ENCODE measurements at regions not wholly inside any gene's neighbourhood (a gene's known extent, or its start where the extent isn't known, plus 50 kb on each side); places are given as distances from the start of the nearest gene placed in this dataset.

DNA sequence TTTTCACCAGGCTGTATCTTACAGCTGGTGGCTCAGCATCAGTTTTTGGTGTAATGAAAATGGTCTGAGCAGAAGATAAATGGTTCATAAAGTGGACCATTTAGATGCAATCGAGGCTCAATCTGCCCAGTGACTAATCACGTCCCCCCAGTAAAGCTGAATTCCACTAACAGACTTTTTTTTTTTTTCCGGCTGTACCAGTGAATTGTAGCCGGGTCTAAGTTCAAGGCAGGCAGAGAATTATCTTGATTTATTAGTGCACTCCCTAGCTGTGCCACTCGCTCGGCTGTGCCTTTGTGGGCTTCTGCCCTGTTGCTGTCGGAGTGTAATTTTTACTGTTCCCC is 215.1 kb upstream of the POU3F3 start:
- H3K27me3 ChIP-seq (replicated peaks; ENCODE audit: insufficient read depth) = no peaks in the 10 kb centered on the region
- no peaks in the 10 kb centered on the region for H3K79me2 ChIP-seq (ENCODE audit: insufficient read depth)
- no peaks in the 10 kb centered on the region for H3K9me2 ChIP-seq (ENCODE audit: insufficient read depth)
- H3K4me2 ChIP-seq (ENCODE audit: unreplicated experiment) = no peak overlapping the region
- WGBS, 2 experiments (ENCODE audit: low coverage in 1 of 2, low lambda C conversion rate in 2 of 2, missing lambda C conversion rate in 2 of 2) = 30 to 31% methylated on average over 7 of the region's 7 CpGs
- TF ChIP-seq EZH2 (IDR thresholded peaks at IDR 0.05; ENCODE audit: insufficient read depth, poor library complexity, severe bottlenecking) (no peak), EZH2phosphoT487 (IDR thresholded peaks at IDR 0.05; ENCODE audit: insufficient read depth, low read depth) (no peak)
- H3K4me3 ChIP-seq = no peak overlapping the region
- no peaks in the 10 kb centered on the region for H3F3A ChIP-seq (ENCODE audit: insufficient read depth)
- no peak overlapping the region for H3K9ac ChIP-seq
- no peaks in the 10 kb centered on the region for H3K9me3 ChIP-seq (ENCODE audit: low read depth)
- in situ Hi-C loops (cut with MboI) = no loop called here
- H3K4me1 ChIP-seq (ENCODE audit: insufficient read depth) = no peaks in the 10 kb centered on the region
- no peak for DNase-seq
- H3K36me3 ChIP-seq (ENCODE audit: low read depth) = no peaks in the 10 kb centered on the region
- no peak overlapping the region for H3K27ac ChIP-seq
- no peaks in the 10 kb centered on the region for H4K20me1 ChIP-seq (ENCODE audit: insufficient read depth)
- H2AFZ ChIP-seq = no peak overlapping the region

DNA sequence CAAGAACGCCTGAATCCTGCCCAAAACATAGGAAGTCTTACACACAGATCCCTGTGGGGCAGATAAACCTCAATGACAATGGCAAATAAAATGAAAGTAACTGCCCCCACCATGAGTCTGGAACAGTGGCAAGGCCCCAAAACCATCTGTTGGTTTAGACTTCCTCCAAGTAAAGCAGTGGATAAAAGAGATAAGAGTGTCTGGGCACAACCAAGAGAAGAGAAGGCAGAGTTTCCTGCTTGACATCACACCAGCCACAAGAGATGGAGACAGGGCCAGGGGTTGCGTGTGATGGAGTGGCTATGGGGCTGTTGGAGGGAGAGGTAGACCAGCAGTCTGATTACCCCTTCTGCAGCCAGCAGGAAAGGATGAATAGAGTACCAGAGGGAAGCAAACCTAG is 212.1 kb upstream of the POU3F3 start:
- H3K9me2 ChIP-seq (ENCODE audit: insufficient read depth) = no peaks in the 10 kb centered on the region
- no peaks in the 10 kb centered on the region for H3K27me3 ChIP-seq (replicated peaks; ENCODE audit: insufficient read depth)
- H3K9ac ChIP-seq = no peak overlapping the region
- TF ChIP-seq EZH2 (IDR thresholded peaks at IDR 0.05; ENCODE audit: insufficient read depth, poor library complexity, severe bottlenecking) (no peak), EZH2phosphoT487 (IDR thresholded peaks at IDR 0.05; ENCODE audit: insufficient read depth, low read depth) (no peak)
- no peaks in the 10 kb centered on the region for H3K9me3 ChIP-seq (ENCODE audit: low read depth)
- H3K4me1 ChIP-seq (ENCODE audit: insufficient read depth) = no peaks in the 10 kb centered on the region
- no peak overlapping the region for H2AFZ ChIP-seq
- no peak for DNase-seq
- H3K27ac ChIP-seq = no peak overlapping the region
- H3F3A ChIP-seq (ENCODE audit: insufficient read depth) = no peaks in the 10 kb centered on the region
- no peaks in the 10 kb centered on the region for H4K20me1 ChIP-seq (ENCODE audit: insufficient read depth)
- 10 to 30% methylated on average over 2 of the region's 2 CpGs for whole genome bisulfite sequencing, 2 experiments (ENCODE audit: low coverage in 1 of 2, low lambda C conversion rate in 2 of 2, missing lambda C conversion rate in 2 of 2)
- in situ Hi-C loops (cut with MboI) = no loop called here
- no peak overlapping the region for H3K4me2 ChIP-seq (ENCODE audit: unreplicated experiment)
- H3K4me3 ChIP-seq = no peak overlapping the region
- H3K36me3 ChIP-seq (ENCODE audit: low read depth) = no peaks in the 10 kb centered on the region
- no peaks in the 10 kb centered on the region for H3K79me2 ChIP-seq (ENCODE audit: insufficient read depth)

DNA sequence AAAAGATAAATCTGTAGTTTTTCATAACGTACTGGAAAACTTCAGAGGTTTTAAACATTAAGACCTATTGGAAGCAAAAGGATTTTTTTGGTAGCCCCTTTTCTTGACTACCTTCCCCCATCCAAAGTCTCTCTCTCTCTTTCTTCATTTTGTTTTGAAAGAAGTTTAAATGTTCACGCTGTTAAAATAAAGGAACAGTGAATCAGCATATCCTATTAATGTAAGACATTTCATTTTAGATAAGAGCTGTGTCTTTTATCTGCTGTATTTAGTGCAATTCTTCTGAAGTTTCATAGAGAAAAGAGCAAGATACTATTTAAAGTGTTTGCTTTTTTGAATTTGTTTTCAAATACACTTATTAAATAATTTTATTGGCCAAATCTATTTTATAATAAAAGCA is 205.5 kb upstream of the POU3F3 start:
- in situ Hi-C loops (cut with MboI) = no loop called here
- H3K27ac ChIP-seq = no peak overlapping the region
- no peak overlapping the region for H3K9ac ChIP-seq
- TF ChIP-seq EZH2phosphoT487 (IDR thresholded peaks at IDR 0.05; ENCODE audit: insufficient read depth, low read depth) (no peak), EZH2 (IDR thresholded peaks at IDR 0.05; ENCODE audit: insufficient read depth, poor library complexity, severe bottlenecking) (no peak)
- no peaks in the 10 kb centered on the region for H3K4me1 ChIP-seq (ENCODE audit: insufficient read depth)
- H3K4me2 ChIP-seq (ENCODE audit: unreplicated experiment) = no peak overlapping the region
- no peaks in the 10 kb centered on the region for H3F3A ChIP-seq (ENCODE audit: insufficient read depth)
- H2AFZ ChIP-seq = no peak overlapping the region
- no peak for DNase-seq
- no peaks in the 10 kb centered on the region for H3K9me3 ChIP-seq (ENCODE audit: low read depth)
- WGBS, 2 experiments (ENCODE audit: low coverage in 1 of 2, low lambda C conversion rate in 2 of 2, missing lambda C conversion rate in 2 of 2) = 23 to 27% methylated on average over 2 of the region's 2 CpGs
- H3K9me2 ChIP-seq (ENCODE audit: insufficient read depth) = no peaks in the 10 kb centered on the region
- H3K4me3 ChIP-seq = no peak overlapping the region
- no peaks in the 10 kb centered on the region for H3K27me3 ChIP-seq (replicated peaks; ENCODE audit: insufficient read depth)
- no peaks in the 10 kb centered on the region for H4K20me1 ChIP-seq (ENCODE audit: insufficient read depth)
- no peaks in the 10 kb centered on the region for H3K36me3 ChIP-seq (ENCODE audit: low read depth)
- no peaks in the 10 kb centered on the region for H3K79me2 ChIP-seq (ENCODE audit: insufficient read depth)

DNA sequence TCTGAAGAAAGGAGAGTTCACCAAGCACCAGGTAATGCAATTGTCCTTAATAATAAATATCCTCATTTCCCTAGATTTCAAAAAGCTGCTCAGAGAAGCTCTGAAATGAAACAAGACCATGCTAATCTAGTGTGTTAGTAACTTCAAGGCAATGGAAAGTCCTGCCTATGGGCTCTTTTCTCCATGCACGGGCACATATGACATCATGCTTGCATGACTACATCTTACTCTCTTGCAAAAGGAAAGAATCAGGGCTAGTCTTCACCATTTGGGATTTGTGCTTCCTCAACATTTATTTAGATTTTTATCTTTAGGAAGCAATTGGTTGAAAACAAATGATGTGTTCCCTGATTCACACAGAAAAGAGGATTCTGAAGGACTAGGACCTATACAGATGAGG is 204.0 kb upstream of the POU3F3 start:
- no peak for TF ChIP-seq EZH2 (IDR thresholded peaks at IDR 0.05; ENCODE audit: insufficient read depth, poor library complexity, severe bottlenecking)
- Histone ChIP-seq H4K20me1 (ENCODE audit: insufficient read depth) (no peaks in the 10 kb centered on the region), H3K36me3 (ENCODE audit: low read depth) (no peaks in the 10 kb centered on the region), H3K4me3 (no peak overlapping the region), H3K9me2 (ENCODE audit: insufficient read depth) (no peaks in the 10 kb centered on the region), H3F3A (ENCODE audit: insufficient read depth) (no peaks in the 10 kb centered on the region), H3K9ac (no peak overlapping the region), H2AFZ (no peak overlapping the region), H3K9me3 (ENCODE audit: low read depth) (no peaks in the 10 kb centered on the region), H3K4me1 (ENCODE audit: insufficient read depth) (no peaks in the 10 kb centered on the region), H3K4me2 (ENCODE audit: unreplicated experiment) (no peak overlapping the region), H3K79me2 (ENCODE audit: insufficient read depth) (no peaks in the 10 kb centered on the region), H3K27ac (no peak overlapping the region), H3K27me3 (replicated peaks; ENCODE audit: insufficient read depth) (no peaks in the 10 kb centered on the region)
- in situ Hi-C loops (cut with MboI) = no loop called here
- WGBS, 2 experiments (ENCODE audit: low coverage in 1 of 2, low lambda C conversion rate in 2 of 2, missing lambda C conversion rate in 2 of 2) = 33 to 34% methylated on average over 1 of the region's 1 CpG
- no peak for DNase-seq

DNA sequence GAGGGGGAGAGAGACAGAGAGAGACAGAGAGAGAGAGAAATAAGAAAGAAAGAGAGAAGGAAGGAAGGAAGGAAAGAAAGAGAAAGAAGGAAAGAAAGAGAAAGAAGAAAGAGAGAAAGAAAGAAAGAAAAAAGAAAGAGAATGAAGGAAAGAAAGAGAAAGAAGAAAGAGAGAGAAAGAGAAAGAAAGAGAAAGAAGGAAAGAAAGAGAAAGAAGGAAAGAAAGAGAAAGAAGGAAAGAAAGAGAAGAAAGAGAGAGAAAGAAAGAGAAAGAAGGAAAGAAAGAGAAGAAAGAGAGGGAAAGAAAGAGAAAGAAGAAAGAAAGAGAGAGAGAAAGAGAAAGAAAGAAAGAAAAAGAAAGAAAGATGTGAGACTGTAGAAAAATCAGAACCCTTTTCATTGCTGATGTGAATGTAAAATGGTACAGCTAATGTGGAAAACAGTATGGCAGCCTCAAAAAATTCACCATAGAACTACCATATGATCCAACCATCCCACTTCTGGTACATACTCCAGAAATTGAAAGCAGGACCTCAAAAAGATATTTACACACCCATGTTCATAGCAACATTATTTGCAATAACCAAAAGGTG is 203.4 kb upstream of the POU3F3 start:
- no peak overlapping the region for H2AFZ ChIP-seq
- H3K4me2 ChIP-seq (ENCODE audit: unreplicated experiment) = no peak overlapping the region
- no peak for TF ChIP-seq EZH2phosphoT487 (IDR thresholded peaks at IDR 0.05; ENCODE audit: insufficient read depth, low read depth)
- no peak for TF ChIP-seq EZH2 (IDR thresholded peaks at IDR 0.05; ENCODE audit: insufficient read depth, poor library complexity, severe bottlenecking)
- no peaks in the 10 kb centered on the region for H3K79me2 ChIP-seq (ENCODE audit: insufficient read depth)
- H3K4me1 ChIP-seq (ENCODE audit: insufficient read depth) = no peaks in the 10 kb centered on the region
- no peaks in the 10 kb centered on the region for H3K36me3 ChIP-seq (ENCODE audit: low read depth)
- H3K4me3 ChIP-seq = no peak overlapping the region
- DNase-seq = no peak
- in situ Hi-C loops (cut with MboI) = no loop called here
- H3K27me3 ChIP-seq (replicated peaks; ENCODE audit: insufficient read depth) = no peaks in the 10 kb centered on the region
- H3K9me2 ChIP-seq (ENCODE audit: insufficient read depth) = no peaks in the 10 kb centered on the region
- H3F3A ChIP-seq (ENCODE audit: insufficient read depth) = no peaks in the 10 kb centered on the region
- H4K20me1 ChIP-seq (ENCODE audit: insufficient read depth) = no peaks in the 10 kb centered on the region
- H3K9ac ChIP-seq = no peak overlapping the region
- H3K9me3 ChIP-seq (ENCODE audit: low read depth) = no peaks in the 10 kb centered on the region
- H3K27ac ChIP-seq = no peak overlapping the region

Data from GM23248 (cell line).